22Rv1 (cell line): ENCODE measurements at regions not wholly inside any gene's neighbourhood (a gene's known extent, or its start where the extent isn't known, plus 50 kb on each side); places are given as distances from the start of the nearest gene placed in this dataset.

ENCODE experiments used
- CTCF ChIP-seq: fragments of 450-650 bp; IDR thresholded peaks from 2 replicates; pipeline ENCODE4 v1.5.1; 2017; ENCODE audit warnings: mild to moderate bottlenecking
- ZFX ChIP-seq: fragments of 450-650 bp; IDR thresholded peaks from 2 replicates; pipeline ENCODE4 v1.6.1; 2017; ENCODE audit warnings: antibody characterized with exemption, borderline replicate concordance

DNA sequence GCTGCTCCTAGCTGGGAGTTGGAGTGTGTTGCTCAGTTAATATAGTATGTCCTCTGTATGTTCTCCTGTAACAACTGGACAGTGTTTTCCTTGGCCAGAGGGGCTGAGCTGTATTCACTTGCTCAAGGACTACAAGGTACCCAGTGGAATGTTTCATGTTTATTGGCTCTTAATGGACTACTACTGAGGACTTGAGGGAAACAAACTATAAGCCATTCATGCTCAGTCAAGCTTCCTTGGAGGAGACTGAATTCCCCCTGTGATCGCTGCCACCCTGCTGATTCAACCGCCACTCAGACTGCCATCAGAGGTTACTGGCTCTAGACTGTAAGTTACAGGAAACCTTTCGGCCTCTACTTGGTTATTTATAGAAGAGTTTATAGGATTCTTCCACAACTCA lies 166.6 kb downstream of the ZC3H11B start:
- TF ChIP-seq CTCF (no peak), ZFX (no peak)
